ENCODE measurements at regions not wholly inside any gene's neighbourhood (a gene's known extent, or its start where the extent isn't known, plus 50 kb on each side); places are given as distances from the start of the nearest gene placed in this dataset.

GRCh38 chrX:13167481-13168231, 123.2 kb upstream of the FAM9C start:
- peaks cover 23% of the 10 kb centered on the region for H3K4me1 Mint-ChIP-seq
- no peak for DNase-seq
- H3K4me3 Mint-ChIP-seq, result peak overlapping the region; percentile 52
- H3K27ac Mint-ChIP-seq, result peak overlapping the region; percentile 46
- H3K27me3 Mint-ChIP-seq, result no peaks in the 10 kb centered on the region
- peaks cover 3% of the 10 kb centered on the region for H3K9me3 Mint-ChIP-seq
- H3K36me3 Mint-ChIP-seq (ENCODE audit: low read depth), result no peaks in the 10 kb centered on the region
- no peak for TF ChIP-seq CTCF (IDR thresholded peaks at IDR 0.05)
- ChIA-PET CTCF (no interaction called here), POLR2A (no interaction called here)
- intact Hi-C loops (cut with micrococcal nuclease), result loop anchor here (10.0 kb wide), 1 partner anchor 63 kb away; no protein-coding TSS in a partner anchor
- ATAC-seq (ENCODE audit: low read depth), result no peak

DNA sequence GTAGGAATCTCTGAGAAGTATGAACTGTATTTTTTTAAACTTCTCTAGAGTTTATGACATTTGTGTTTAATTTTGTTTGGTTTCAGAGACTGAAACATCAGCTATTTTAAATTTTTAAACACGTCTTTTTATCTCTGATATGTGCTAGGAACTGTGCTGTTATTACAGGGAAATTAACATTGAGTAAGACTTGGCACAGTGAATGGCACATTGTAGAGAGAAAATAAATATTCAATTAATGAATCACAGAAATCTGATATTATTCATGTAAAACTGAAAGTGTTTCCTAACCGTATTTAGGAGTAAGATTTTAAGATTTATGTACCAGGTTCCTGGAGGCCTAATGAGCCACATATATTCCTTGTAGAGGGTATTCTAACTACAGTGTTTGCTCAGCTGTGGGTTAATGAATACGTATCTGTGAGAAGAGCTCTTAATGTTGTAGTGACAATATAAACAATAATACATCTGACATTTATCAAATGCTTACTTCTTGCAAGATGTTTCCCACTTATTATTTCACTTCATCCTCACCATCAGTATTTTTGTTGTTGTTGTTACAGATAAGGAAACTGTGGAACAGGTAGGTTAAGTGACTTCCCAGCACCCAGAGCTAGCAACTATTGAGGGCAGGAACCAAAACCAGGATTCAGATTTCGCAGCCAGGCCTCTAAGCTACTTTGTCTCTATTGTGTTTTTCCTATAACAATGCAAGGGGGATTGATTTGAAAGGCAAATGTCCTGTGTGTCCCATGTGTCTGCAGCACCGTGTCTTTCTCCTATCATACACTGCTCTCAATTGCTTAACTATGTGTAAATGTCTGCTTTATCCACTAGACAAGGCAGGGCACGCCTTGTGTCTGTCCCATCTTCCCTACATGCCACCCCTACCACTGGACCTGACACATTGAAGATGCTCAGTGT, 121.1 kb upstream of the FAM9C start:
- H3K4me3 Mint-ChIP-seq, result no peak overlapping the region
- no peak for TF ChIP-seq CTCF (IDR thresholded peaks at IDR 0.05)
- H3K9me3 Mint-ChIP-seq, result peaks cover 3% of the 10 kb centered on the region
- H3K4me1 Mint-ChIP-seq, result peaks cover 26% of the 10 kb centered on the region
- DNase-seq (no peak), ATAC-seq (ENCODE audit: low read depth) (no peak)
- no peaks in the 10 kb centered on the region for H3K27me3 Mint-ChIP-seq
- CTCF ChIA-PET, result no interaction called here
- intact Hi-C loops (cut with micrococcal nuclease), result loop anchor here (10.0 kb wide), 1 partner anchor 61 kb away; no protein-coding TSS in a partner anchor
- POLR2A ChIA-PET, result no interaction called here
- no peaks in the 10 kb centered on the region for H3K36me3 Mint-ChIP-seq (ENCODE audit: low read depth)
- no peak overlapping the region for H3K27ac Mint-ChIP-seq

GRCh38 chrX:13164611-13165010, 120.2 kb upstream of the FAM9C start:
- H3K9me3 Mint-ChIP-seq, result peaks cover 3% of the 10 kb centered on the region
- DNase-seq, result no peak
- no peak for TF ChIP-seq CTCF (IDR thresholded peaks at IDR 0.05)
- POLR2A ChIA-PET, result no interaction called here
- CTCF ChIA-PET, result no interaction called here
- H3K4me1 Mint-ChIP-seq, result peaks cover 26% of the 10 kb centered on the region
- H3K4me3 Mint-ChIP-seq, result no peak overlapping the region
- H3K36me3 Mint-ChIP-seq (ENCODE audit: low read depth), result no peaks in the 10 kb centered on the region
- H3K27ac Mint-ChIP-seq, result no peak overlapping the region
- no peaks in the 10 kb centered on the region for H3K27me3 Mint-ChIP-seq
- intact Hi-C loops (cut with micrococcal nuclease), result loop anchor here (10.0 kb wide), 1 partner anchor 60 kb away; no protein-coding TSS in a partner anchor
- no peak for ATAC-seq (ENCODE audit: low read depth)

DNA sequence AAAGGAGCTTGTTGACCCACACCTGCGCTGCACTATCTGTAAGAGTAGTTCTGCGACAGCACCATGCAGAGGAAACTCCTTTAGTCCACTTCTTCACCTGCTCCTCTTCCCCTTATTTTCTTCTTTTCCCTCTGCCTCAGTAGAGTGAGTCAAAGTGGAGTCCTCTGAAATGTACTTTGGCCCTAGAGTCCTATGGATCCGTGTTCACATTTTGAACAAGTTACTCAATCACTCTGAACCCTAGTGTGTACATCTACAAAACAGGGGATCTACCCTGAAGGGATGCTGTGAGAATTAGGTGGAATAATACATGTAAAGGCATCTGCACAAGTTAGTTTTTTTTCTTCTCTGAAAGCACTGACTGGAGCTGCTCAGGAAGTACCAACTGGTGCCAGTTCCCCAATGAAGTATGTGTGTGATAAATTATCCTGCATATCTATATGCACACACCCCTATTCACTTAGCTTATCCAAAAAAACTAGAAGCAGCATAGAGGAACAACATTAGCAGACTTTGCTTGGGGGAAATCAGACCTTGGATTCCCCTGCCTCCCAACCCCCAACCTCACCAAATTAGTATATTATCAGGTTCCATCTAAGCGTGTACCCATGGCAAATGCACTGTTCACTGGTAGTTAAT, 118.5 kb upstream of the FAM9C start:
- no peak overlapping the region for H3K27ac Mint-ChIP-seq
- H3K36me3 Mint-ChIP-seq (ENCODE audit: low read depth), result no peaks in the 10 kb centered on the region
- TF ChIP-seq CTCF (IDR thresholded peaks at IDR 0.05), result no peak
- ATAC-seq (ENCODE audit: low read depth) (no peak), DNase-seq (no peak)
- no peak overlapping the region for H3K4me3 Mint-ChIP-seq
- POLR2A ChIA-PET, result no interaction called here
- H3K9me3 Mint-ChIP-seq, result no peaks in the 10 kb centered on the region
- CTCF ChIA-PET, result no interaction called here
- intact Hi-C loops (cut with micrococcal nuclease), result loop anchor here (10.0 kb wide), 1 partner anchor 58 kb away; no protein-coding TSS in a partner anchor
- peaks cover 15% of the 10 kb centered on the region for H3K4me1 Mint-ChIP-seq
- H3K27me3 Mint-ChIP-seq, result no peaks in the 10 kb centered on the region
